ENCODE measurements at regions not wholly inside any gene's neighbourhood (a gene's known extent, or its start where the extent isn't known, plus 50 kb on each side); places are given as distances from the start of the nearest gene placed in this dataset.
A peak's percentile ranks its signal among the peaks of the same experiment; 100 is the strongest.

DNA sequence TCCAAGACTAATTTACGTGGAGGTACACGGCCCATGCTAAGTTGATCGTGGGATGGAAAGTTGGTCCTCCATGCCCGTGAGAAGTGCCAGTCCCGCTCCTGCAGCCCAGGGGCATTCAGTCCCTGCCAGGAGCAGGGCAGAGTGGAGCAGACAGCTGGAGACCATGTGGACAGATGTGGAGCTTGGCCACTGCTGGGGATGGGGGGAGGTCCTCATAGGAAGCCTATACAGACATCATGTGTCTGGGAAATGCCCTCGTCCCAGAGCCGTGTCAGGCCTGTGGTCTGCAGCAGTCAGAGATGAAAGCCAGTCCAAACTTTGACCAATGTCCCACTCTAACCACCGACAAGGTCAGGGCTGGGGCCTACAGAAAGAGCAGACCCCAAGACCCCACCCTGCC is 118.4 kb downstream of the CPZ start:
- DNase-seq: no peak

- no peak for DNase-seq
These were observed 117.9 kb downstream of the CPZ start for GRCh38 chr4:8710416-8710815.

DNA sequence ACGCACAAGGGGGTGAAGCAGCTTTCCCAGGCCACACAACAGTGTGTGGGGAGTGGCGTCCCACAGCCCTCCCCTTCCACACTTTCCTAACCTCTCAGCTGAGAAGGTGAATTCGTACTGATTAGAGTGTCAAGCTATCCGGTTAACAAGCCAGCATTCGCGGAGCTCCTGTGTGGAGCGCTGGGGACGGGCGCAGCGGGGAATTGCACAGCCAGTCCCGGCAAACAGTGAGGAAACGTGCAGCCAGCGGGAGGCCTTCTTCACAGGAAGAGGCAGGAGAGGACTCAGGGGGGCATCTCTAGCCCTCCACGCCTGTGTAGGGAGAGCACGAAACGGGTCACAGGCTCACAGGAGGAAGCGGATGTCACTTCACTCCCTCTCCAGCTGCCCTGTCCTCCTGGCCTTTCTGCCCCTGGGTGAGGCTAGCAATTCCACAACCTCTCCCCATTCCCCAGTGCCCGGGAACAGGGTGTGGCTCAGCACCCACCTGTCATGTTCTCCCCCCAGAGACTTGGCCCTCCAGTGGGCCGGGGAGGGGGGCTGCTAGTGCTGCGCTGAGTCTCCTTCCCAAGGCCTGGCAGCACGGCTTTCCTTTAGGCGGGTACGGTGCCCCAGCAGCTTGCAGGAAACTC is 117.3 kb downstream of the CPZ start:
- DNase-seq: no peak

DNA sequence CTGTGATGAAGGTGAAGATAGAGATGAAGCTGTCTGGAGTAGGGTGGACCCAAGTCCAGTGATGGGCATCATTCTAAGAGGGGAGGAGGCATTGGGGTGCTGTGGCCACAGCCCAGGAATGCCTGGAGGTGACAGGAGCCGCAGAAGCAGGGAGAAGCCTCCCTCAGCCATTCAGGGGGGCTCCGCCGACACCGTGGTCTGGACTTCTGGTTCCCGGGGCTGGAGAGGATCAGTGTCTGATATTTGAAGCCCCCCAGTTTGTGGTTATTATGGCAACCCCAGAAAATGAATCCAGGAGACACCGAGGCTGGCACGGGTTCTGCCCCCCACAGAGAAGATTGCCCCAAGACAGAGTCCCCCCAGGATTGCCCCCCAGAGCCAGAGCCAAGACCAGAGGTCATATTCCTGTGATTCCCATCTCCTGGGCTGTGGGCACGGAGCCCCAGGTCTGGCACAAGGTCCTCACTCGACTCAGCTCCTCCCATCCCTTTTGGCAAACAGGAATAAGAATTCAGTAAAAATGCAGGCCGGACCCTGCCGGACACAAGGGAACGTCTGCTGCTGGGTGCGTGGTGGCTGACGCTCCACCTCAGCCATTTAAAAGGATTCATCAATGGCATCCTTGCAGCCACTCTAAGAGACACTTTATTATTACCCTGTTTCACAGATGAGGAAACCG is 116.6 kb downstream of the CPZ start:
- DNase-seq: no peak

GRCh38 chr4:8708401-8709021 is 115.9 kb downstream of the CPZ start:
- DNase-seq: no peak

GRCh38 chr4:8707045-8707781 is 114.6 kb downstream of the CPZ start:
- DNase-seq: no peak

DNA sequence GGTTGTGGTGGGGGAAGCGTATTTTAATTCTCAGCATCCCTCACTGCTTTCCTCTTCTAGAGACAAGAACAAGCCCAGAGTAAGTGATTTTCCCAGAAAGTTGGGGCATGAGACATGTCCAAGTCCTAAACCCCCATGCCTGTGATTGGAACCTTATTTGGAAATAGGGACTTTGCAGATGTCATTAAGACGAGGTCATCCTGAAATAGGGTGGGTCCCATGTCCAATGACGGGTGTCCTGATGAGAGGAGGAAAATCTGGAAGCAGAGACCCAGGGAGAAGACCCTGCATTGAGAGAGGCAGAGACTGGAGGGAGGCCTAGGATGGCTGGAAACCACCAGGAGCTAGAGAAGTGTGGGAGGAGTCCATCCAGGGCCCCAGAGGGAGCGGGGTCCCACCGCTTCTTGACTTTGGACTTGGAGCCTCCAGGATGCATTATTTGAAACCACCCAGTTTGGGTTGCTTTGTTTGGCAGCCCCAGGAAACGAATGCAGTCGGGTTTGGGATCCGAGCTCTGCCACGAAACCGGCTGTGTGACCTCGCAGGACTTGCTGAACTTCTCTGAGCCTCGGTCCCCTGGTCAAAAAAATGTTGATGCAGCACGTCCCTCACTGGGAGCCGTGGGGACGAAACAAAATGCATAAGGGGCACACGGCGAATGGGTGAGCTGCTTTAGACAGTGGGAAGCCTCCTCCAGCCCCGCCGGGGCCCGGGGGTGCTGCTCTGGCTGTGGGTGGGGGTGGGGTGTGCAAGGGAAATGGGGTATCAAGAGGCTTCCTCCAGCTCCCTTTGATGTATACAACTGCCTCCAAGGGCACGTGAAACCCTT is 113.9 kb downstream of the CPZ start:
- peak; percentile 73 for DNase-seq

DNA sequence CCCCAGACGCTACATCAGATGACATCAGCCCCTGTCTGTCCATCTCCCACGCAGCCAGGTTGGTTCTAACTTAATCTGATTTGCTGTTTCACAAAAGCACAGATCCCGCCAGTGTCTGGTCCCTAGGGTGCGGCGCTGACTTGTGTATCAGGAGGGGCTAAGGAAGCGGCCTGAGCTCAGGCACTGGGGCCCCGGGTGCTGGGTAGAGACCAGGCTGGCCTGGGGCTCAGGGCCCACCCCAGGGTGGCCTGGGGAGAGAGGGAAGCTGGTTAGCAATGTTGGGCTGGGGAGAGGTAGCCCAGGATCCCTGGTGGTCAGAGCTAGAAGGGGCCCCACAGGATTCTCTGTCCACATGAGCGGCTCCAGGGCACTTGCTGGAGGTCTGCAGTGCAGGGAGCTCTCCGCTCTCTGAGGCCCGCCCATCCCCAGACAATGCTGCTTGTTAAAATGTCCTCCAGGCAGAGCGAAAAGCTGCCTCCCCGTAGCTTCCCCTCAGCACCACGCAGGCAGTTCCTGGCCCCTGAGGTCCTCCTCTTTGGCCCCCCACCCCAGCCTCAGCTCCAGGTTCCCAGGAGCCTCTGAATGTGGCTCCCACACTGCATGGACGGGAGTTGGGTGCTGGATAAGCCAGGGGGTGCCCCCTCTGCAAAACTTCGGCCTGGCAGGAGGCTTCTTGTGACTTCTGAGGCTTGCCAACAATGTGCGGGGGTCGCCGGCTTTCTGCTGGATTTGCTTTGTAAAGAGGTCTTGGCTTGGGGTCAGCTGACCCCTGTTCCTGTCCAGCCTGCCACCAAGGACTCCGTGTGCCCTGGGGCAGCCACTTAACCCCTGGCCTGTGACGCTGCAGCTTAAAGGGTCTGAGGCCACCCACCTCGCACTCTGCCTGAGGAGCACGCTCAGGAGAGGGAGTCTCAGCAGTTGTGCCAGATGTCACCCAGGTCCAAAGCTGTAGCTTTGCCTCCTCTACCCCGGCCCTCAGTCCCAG is 112.9 kb downstream of the CPZ start:
- no peak for DNase-seq

GRCh38 chr4:8704632-8705031 is 112.1 kb downstream of the CPZ start:
- no peak for DNase-seq

GRCh38 chr4:8703857-8704495 is 111.4 kb downstream of the CPZ start:
- no peak for DNase-seq

DNA sequence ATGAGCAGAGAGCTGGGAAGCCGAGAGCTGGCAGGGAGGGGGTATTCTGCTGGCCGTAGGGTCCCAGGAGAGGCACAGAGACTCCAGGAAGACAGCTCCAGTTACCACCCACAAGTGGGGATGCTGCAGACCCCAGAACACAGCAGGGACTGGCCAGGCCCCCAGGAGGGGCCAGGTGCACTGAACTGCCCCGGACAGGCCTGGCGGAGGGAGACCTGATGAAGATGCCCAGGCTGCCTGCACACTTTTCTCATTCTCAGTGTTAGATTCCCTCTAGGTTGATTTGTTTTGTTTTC is 110.8 kb downstream of the CPZ start:
- no peak for DNase-seq

- DNase-seq: no peak
These were observed 110.2 kb downstream of the CPZ start for GRCh38 chr4:8702516-8703400.

DNA sequence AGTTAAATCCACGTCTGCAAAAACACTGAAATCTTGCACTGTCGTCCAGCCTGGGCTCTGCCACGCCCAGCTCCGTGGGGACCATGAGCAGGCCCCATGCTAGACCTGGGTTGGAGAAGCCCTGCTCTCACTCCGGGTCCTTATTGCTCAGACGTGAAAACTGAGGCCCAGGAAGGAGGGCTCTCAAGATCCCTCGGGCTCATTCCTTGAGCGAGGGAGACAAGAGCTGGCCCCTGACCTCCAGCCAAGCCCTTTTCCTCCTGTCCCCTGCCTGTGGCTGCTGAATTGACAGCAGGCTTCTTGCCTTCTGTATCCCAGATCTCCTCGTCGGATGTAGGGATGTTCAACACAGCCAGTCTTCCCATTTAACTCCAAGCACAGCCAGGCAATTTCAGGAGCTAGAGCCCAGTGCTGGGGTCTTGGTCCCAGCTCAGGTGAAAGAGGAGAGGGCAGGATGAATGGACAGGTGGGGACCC is 109.5 kb downstream of the CPZ start:
- no peak for DNase-seq

- no peak for DNase-seq
These were observed 108.8 kb downstream of the CPZ start for GRCh38 chr4:8701126-8702019.

GRCh38 chr4:8700531-8700930 is 108.0 kb downstream of the CPZ start:
- DNase-seq: no peak

DNA sequence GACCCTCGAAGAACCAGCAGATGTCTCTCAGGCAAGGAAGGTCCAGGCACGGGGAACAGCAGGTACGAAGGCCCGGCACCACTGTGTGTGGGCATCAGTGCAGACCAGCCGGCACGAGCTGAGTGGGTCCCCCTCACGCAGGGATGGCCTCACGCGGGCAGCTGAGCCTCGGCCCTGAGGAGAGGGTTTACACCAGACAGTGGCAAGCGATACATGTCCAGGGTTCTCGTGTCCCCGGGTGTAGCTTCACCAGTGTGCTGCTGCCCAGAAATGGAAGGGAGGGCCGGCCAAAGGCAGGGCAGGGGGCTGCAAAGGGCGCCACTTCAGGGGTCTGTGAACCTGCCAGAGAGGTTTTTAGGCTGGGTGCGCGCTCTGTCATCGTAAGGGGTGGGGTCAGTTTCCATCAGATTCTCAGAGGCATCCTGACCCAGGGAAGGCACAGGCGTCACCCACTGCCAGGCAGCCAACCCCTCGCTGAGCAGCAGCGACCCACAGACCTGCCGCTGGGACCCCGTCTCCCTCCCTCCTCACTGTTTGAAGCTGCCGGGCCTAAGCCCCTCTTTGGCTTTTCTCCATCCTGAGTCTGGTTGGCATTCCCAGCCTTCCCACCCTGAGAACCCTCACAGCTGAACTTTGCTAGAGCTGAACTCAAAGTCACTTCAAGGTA is 107.0 kb downstream of the CPZ start:
- no peak for DNase-seq

DNA sequence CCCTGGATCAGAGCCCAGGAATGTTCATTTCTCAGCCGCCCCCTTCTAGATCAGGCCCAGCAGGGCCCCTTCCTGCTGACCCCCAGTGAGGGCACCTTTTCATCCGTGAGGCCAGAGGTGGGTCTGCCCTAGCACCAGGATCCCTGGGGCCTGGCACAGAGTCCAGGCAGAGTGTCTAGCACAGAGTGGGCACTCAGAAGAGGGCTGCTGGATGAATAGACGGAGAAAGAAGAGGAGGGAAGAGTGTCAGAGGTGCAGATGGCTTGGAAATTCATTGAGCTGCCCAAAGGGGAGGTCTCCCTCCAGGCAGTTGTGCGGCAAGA is 106.5 kb downstream of the CPZ start:
- DNase-seq: no peak

GRCh38 chr4:8698341-8699062 is 105.9 kb downstream of the CPZ start:
- no peak for DNase-seq

Measured in fibroblast of skin of back (primary cell).